ENCODE measurements at regions not wholly inside any gene's neighbourhood (a gene's known extent, or its start where the extent isn't known, plus 50 kb on each side); places are given as distances from the start of the nearest gene placed in this dataset.

- H3K4me3 ChIP-seq: no peak overlapping the region
- no peak for TF ChIP-seq CTCF (IDR thresholded peaks at IDR 0.05; ENCODE audit: borderline replicate concordance)
- H3K36me3 ChIP-seq: no peaks in the 10 kb centered on the region
- H3K27ac ChIP-seq (replicated peaks): no peak overlapping the region
- no peak for DNase-seq
- no peaks in the 10 kb centered on the region for H3K27me3 ChIP-seq (ENCODE audit: low read depth)
- intact Hi-C loops (cut with micrococcal nuclease): no loop called here
- H3K9me3 ChIP-seq (replicated peaks): no peaks in the 10 kb centered on the region
- no peaks in the 10 kb centered on the region for H3K4me1 ChIP-seq
These were observed 225.0 kb upstream of the SALL1 start for GRCh38 chr16:51376080-51376479.

GRCh38 chr16:51374790-51375189 lies 223.7 kb upstream of the SALL1 start:
- H3K4me1 ChIP-seq: no peaks in the 10 kb centered on the region
- DNase-seq: no peak
- intact Hi-C loops (cut with micrococcal nuclease): no loop called here
- no peaks in the 10 kb centered on the region for H3K9me3 ChIP-seq (replicated peaks)
- no peaks in the 10 kb centered on the region for H3K27me3 ChIP-seq (ENCODE audit: low read depth)
- no peak overlapping the region for H3K27ac ChIP-seq (replicated peaks)
- no peak overlapping the region for H3K4me3 ChIP-seq
- TF ChIP-seq CTCF (IDR thresholded peaks at IDR 0.05; ENCODE audit: borderline replicate concordance): no peak
- no peaks in the 10 kb centered on the region for H3K36me3 ChIP-seq

- Histone ChIP-seq H3K27me3 (ENCODE audit: low read depth) (no peaks in the 10 kb centered on the region), H3K4me1 (no peaks in the 10 kb centered on the region), H3K36me3 (no peaks in the 10 kb centered on the region), H3K4me3 (no peak overlapping the region), H3K27ac (replicated peaks) (no peak overlapping the region), H3K9me3 (replicated peaks) (no peaks in the 10 kb centered on the region)
- intact Hi-C loops (cut with micrococcal nuclease): no loop called here
- no peak for DNase-seq
- TF ChIP-seq CTCF (IDR thresholded peaks at IDR 0.05; ENCODE audit: borderline replicate concordance): no peak
These were observed 223.3 kb upstream of the SALL1 start for GRCh38 chr16:51374346-51374745.

- Histone ChIP-seq H3K27me3 (ENCODE audit: low read depth) (no peaks in the 10 kb centered on the region), H3K36me3 (no peaks in the 10 kb centered on the region), H3K27ac (replicated peaks) (no peak overlapping the region), H3K4me1 (no peaks in the 10 kb centered on the region), H3K9me3 (replicated peaks) (no peaks in the 10 kb centered on the region), H3K4me3 (no peak overlapping the region)
- intact Hi-C loops (cut with micrococcal nuclease): no loop called here
- TF ChIP-seq CTCF (IDR thresholded peaks at IDR 0.05; ENCODE audit: borderline replicate concordance): no peak
- no peak for DNase-seq
These were observed 214.6 kb upstream of the SALL1 start for GRCh38 chr16:51365715-51366114.

GRCh38 chr16:51359141-51359955 lies 208.3 kb upstream of the SALL1 start:
- Histone ChIP-seq H3K27ac (replicated peaks) (no peak overlapping the region), H3K4me1 (no peaks in the 10 kb centered on the region), H3K9me3 (replicated peaks) (no peaks in the 10 kb centered on the region), H3K36me3 (no peaks in the 10 kb centered on the region), H3K27me3 (ENCODE audit: low read depth) (no peaks in the 10 kb centered on the region), H3K4me3 (no peak overlapping the region)
- TF ChIP-seq CTCF (IDR thresholded peaks at IDR 0.05; ENCODE audit: borderline replicate concordance): no peak
- intact Hi-C loops (cut with micrococcal nuclease): no loop called here
- DNase-seq: peak; percentile 27

Data from left ventricle myocardium inferior (tissue), 1 donor.